ENCODE measurements at regions not wholly inside any gene's neighbourhood (a gene's known extent, or its start where the extent isn't known, plus 50 kb on each side); places are given as distances from the start of the nearest gene placed in this dataset.
"Not testable (repeated sequence)": the region's sequence is repeated elsewhere in the genome, so short reads cannot be mapped to it uniquely, and the experiment has no call there.

DNA sequence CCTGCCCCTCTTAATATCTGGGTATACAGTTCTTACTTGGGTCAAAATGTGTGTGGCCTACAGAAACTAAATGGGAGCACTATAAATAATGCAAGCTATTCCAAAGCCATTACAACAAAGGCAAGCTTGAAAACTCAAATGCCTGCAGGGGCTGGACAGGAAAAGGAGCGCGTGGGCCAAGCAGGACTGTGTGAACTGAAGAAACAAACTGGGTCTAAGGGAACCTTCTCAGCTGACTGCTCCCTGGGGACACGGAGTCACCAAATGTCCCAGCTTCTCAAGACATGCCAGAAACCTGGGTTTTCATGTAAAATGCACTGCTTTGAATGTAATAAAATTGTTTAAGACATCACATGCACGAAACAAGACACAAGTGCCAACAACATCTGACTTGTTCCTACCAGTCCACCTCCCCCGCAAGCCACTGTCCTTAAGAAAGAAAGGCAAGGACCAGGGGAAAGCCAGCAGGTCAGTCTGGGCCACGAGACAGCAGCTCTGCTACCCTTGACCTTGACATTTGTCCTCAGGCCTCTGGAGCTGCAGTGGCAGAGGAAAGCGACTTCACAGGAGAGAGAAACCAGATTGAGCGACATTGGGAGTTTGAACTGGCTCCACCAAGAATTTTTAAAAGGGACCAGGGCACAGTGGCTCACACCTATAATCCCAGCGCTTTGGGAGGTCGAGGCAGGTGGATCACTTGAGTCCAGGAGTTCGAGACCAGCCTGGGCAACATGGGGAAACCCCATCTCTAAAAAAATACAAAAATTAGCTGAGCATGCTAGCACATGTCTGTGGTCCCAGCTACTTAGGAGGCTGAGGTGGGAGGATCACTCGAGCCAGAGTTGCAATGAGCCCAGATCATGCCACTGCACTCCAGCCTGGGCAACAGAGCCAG is 89.7 kb upstream of the SH3BP4 start:
- no peak overlapping the region for H3K4me3 ChIP-seq (ENCODE audit: low read length in 2 of 2)
- H3K27me3 ChIP-seq (ENCODE audit: control insufficient read depth in 1 of 2, insufficient read depth in 2 of 2, low read length in 2 of 2): no peaks in the 10 kb centered on the region
- no peak overlapping the region for H3K27ac ChIP-seq (ENCODE audit: low read length)
- no peaks in the 10 kb centered on the region for H3K9me3 ChIP-seq (ENCODE audit: control insufficient read depth in 2 of 2, low read length in 2 of 2)
- peaks cover 3% of the 10 kb centered on the region for H3K4me1 ChIP-seq (ENCODE audit: control insufficient read depth, insufficient read depth, low read length)
- H3K36me3 ChIP-seq (ENCODE audit: control insufficient read depth in 2 of 2, insufficient read depth in 2 of 2, low read length in 2 of 2): no peaks in the 10 kb centered on the region
- no peak overlapping the region for H3K9ac ChIP-seq (ENCODE audit: low read length in 2 of 2)

DNA sequence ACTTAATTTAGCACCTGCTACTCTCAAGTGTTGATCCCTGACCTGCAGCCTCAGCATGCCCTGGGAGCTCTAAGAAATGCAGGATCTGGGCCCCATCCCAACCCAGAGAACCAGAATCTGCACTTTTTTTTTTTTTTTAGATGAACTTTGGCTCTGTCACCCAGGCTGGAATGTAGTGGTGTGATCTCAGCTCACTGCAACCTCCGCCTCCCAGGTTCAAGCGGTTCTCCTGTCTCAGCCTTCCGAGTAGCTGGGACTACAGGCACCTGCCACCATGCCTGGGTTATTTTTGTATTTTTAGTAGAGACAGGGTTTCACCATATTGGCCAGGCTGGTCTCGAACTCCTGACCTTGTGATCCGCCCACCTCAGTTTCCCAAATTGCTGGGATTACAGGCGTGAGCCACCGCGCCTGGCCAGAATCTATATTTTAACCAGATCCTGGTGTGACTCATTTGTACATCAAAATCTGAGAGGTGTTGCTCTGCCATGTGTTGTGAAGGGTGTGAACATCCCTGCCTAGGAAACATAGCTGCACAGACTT is 92.4 kb upstream of the SH3BP4 start:
- H3K9me3 ChIP-seq (ENCODE audit: control insufficient read depth in 2 of 2, low read length in 2 of 2); H3K9ac ChIP-seq (ENCODE audit: low read length in 2 of 2); H3K4me1 ChIP-seq (ENCODE audit: control insufficient read depth, insufficient read depth, low read length); H3K4me3 ChIP-seq (ENCODE audit: low read length in 2 of 2); H3K27ac ChIP-seq (ENCODE audit: low read length); H3K36me3 ChIP-seq (ENCODE audit: control insufficient read depth in 2 of 2, insufficient read depth in 2 of 2, low read length in 2 of 2); H3K27me3 ChIP-seq (ENCODE audit: control insufficient read depth in 1 of 2, insufficient read depth in 2 of 2, low read length in 2 of 2): not testable (repeated sequence)

GRCh38 chr2:234858790-234859329 is 93.0 kb upstream of the SH3BP4 start:
- Histone ChIP-seq H3K9me3 (ENCODE audit: control insufficient read depth in 2 of 2, low read length in 2 of 2) (peaks cover 0 to 3% of the 10 kb centered on the region in 2 donors), H3K36me3 (ENCODE audit: control insufficient read depth in 2 of 2, insufficient read depth in 2 of 2, low read length in 2 of 2) (no peaks in the 10 kb centered on the region), H3K4me1 (ENCODE audit: control insufficient read depth, insufficient read depth, low read length) (peaks cover 3% of the 10 kb centered on the region), H3K4me3 (ENCODE audit: low read length in 2 of 2) (no peak overlapping the region), H3K9ac (ENCODE audit: low read length in 2 of 2) (no peak overlapping the region), H3K27me3 (ENCODE audit: control insufficient read depth in 1 of 2, insufficient read depth in 2 of 2, low read length in 2 of 2) (no peaks in the 10 kb centered on the region), H3K27ac (ENCODE audit: low read length) (no peak overlapping the region)

- H3K9me3 ChIP-seq (ENCODE audit: control insufficient read depth in 2 of 2, low read length in 2 of 2): peaks cover 0 to 3% of the 10 kb centered on the region in 2 donors
- no peaks in the 10 kb centered on the region for H3K36me3 ChIP-seq (ENCODE audit: control insufficient read depth in 2 of 2, insufficient read depth in 2 of 2, low read length in 2 of 2)
- peaks cover 1% of the 10 kb centered on the region for H3K4me1 ChIP-seq (ENCODE audit: control insufficient read depth, insufficient read depth, low read length)
- H3K27ac ChIP-seq (ENCODE audit: low read length): no peak overlapping the region
- H3K9ac ChIP-seq (ENCODE audit: low read length in 2 of 2): no peak overlapping the region
- no peaks in the 10 kb centered on the region for H3K27me3 ChIP-seq (ENCODE audit: control insufficient read depth in 1 of 2, insufficient read depth in 2 of 2, low read length in 2 of 2)
- H3K4me3 ChIP-seq (ENCODE audit: low read length in 2 of 2): no peak overlapping the region
Observed at GRCh38 chr2:234858145-234858544, 93.7 kb upstream of the SH3BP4 start.

DNA sequence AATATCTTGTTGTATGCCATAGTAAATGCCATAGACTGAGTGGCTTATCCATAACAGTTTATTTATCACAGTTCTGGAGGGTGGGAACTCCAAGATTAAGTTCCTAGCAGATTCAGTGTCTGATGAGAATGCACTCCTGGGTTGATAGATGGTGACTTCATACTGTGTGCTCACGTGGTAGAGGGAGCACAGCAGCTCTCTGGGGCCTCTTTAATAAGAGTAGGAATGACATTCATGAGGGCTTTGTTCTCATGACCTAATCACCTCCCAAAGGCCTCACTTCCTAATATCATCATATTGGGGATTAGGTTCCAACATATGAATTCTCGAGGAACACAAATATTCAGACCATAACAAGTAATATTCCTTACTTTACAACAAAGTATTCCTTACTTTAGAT is 98.1 kb upstream of the SH3BP4 start:
- no peaks in the 10 kb centered on the region for H3K4me1 ChIP-seq (ENCODE audit: control insufficient read depth, insufficient read depth, low read length)
- no peaks in the 10 kb centered on the region for H3K27me3 ChIP-seq (ENCODE audit: control insufficient read depth in 1 of 2, insufficient read depth in 2 of 2, low read length in 2 of 2)
- no peak overlapping the region for H3K27ac ChIP-seq (ENCODE audit: low read length)
- no peak overlapping the region for H3K9ac ChIP-seq (ENCODE audit: low read length in 2 of 2)
- H3K9me3 ChIP-seq (ENCODE audit: control insufficient read depth in 2 of 2, low read length in 2 of 2): peaks cover 0 to 3% of the 10 kb centered on the region in 2 donors
- no peak overlapping the region for H3K4me3 ChIP-seq (ENCODE audit: low read length in 2 of 2)
- H3K36me3 ChIP-seq (ENCODE audit: control insufficient read depth in 2 of 2, insufficient read depth in 2 of 2, low read length in 2 of 2): no peaks in the 10 kb centered on the region

DNA sequence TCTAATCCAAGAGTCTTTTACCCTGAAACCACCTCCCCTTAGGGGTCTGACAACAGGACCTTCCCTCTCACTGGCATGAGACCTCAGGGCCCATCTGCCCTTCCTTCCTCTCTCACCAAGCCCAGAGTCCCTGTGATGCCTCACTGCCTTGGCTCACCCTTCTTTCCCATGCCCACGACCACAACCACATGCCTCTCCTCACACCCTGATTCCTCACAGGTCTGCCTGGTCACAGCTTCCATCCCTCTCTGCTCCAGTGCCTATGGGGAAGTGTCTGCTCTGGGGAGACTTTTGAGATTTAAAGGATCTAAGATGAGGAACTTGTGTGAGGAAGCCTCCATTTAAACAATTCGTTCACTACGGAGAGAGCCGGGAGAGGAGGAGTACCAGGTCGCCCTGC is 98.9 kb upstream of the SH3BP4 start:
- H3K9me3 ChIP-seq (ENCODE audit: control insufficient read depth in 2 of 2, low read length in 2 of 2): peaks cover 0 to 3% of the 10 kb centered on the region in 2 donors
- no peaks in the 10 kb centered on the region for H3K4me1 ChIP-seq (ENCODE audit: control insufficient read depth, insufficient read depth, low read length)
- no peak overlapping the region for H3K4me3 ChIP-seq (ENCODE audit: low read length in 2 of 2)
- H3K9ac ChIP-seq (ENCODE audit: low read length in 2 of 2): no peak overlapping the region
- no peaks in the 10 kb centered on the region for H3K36me3 ChIP-seq (ENCODE audit: control insufficient read depth in 2 of 2, insufficient read depth in 2 of 2, low read length in 2 of 2)
- H3K27ac ChIP-seq (ENCODE audit: low read length): no peak overlapping the region
- H3K27me3 ChIP-seq (ENCODE audit: control insufficient read depth in 1 of 2, insufficient read depth in 2 of 2, low read length in 2 of 2): no peaks in the 10 kb centered on the region

DNA sequence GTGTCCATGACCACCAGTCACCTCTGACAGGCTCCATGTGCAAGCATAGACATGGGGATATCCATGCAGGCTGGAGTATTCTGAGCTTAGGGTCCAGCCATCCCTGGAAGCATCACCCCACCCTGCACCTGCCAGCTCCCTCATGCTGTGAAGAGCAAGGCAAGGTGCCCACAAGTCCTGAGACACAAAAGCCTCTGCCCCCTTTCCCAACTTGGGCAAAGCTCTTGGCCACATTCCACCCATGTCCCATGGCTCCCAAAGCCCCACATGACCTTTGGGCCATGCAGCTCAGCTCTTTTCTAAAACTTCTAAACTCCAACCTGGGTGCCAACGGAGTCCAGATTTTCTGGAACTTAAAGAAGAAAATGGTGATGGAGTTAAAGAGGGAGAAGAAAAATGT is 99.8 kb upstream of the SH3BP4 start:
- Histone ChIP-seq H3K9ac (ENCODE audit: low read length in 2 of 2) (no peak overlapping the region), H3K9me3 (ENCODE audit: control insufficient read depth in 2 of 2, low read length in 2 of 2) (peaks cover 0 to 3% of the 10 kb centered on the region in 2 donors), H3K27me3 (ENCODE audit: control insufficient read depth in 1 of 2, insufficient read depth in 2 of 2, low read length in 2 of 2) (no peaks in the 10 kb centered on the region), H3K27ac (ENCODE audit: low read length) (no peak overlapping the region), H3K36me3 (ENCODE audit: control insufficient read depth in 2 of 2, insufficient read depth in 2 of 2, low read length in 2 of 2) (no peaks in the 10 kb centered on the region), H3K4me3 (ENCODE audit: low read length in 2 of 2) (no peak overlapping the region), H3K4me1 (ENCODE audit: control insufficient read depth, insufficient read depth, low read length) (no peaks in the 10 kb centered on the region)

- no peak overlapping the region for H3K9ac ChIP-seq (ENCODE audit: low read length in 2 of 2)
- no peak overlapping the region for H3K27ac ChIP-seq (ENCODE audit: low read length)
- no peaks in the 10 kb centered on the region for H3K4me1 ChIP-seq (ENCODE audit: control insufficient read depth, insufficient read depth, low read length)
- peaks cover 0 to 3% of the 10 kb centered on the region in 2 donors for H3K9me3 ChIP-seq (ENCODE audit: control insufficient read depth in 2 of 2, low read length in 2 of 2)
- H3K27me3 ChIP-seq (ENCODE audit: control insufficient read depth in 1 of 2, insufficient read depth in 2 of 2, low read length in 2 of 2): no peaks in the 10 kb centered on the region
- H3K4me3 ChIP-seq (ENCODE audit: low read length in 2 of 2): no peak overlapping the region
- H3K36me3 ChIP-seq (ENCODE audit: control insufficient read depth in 2 of 2, insufficient read depth in 2 of 2, low read length in 2 of 2): no peaks in the 10 kb centered on the region
Observed at GRCh38 chr2:234851451-234851850, 100.4 kb upstream of the SH3BP4 start.

GRCh38 chr2:234850818-234851217 is 101.0 kb upstream of the SH3BP4 start:
- Histone ChIP-seq H3K4me3 (ENCODE audit: low read length in 2 of 2) (no peak overlapping the region), H3K9me3 (ENCODE audit: control insufficient read depth in 2 of 2, low read length in 2 of 2) (peaks cover 0 to 3% of the 10 kb centered on the region in 2 donors), H3K9ac (ENCODE audit: low read length in 2 of 2) (no peak overlapping the region), H3K4me1 (ENCODE audit: control insufficient read depth, insufficient read depth, low read length) (no peaks in the 10 kb centered on the region), H3K27ac (ENCODE audit: low read length) (no peak overlapping the region), H3K36me3 (ENCODE audit: control insufficient read depth in 2 of 2, insufficient read depth in 2 of 2, low read length in 2 of 2) (no peaks in the 10 kb centered on the region), H3K27me3 (ENCODE audit: control insufficient read depth in 1 of 2, insufficient read depth in 2 of 2, low read length in 2 of 2) (no peaks in the 10 kb centered on the region)

GRCh38 chr2:234849678-234850077 is 102.1 kb upstream of the SH3BP4 start:
- Histone ChIP-seq H3K9me3 (ENCODE audit: control insufficient read depth in 2 of 2, low read length in 2 of 2) (no peaks in the 10 kb centered on the region), H3K36me3 (ENCODE audit: control insufficient read depth in 2 of 2, insufficient read depth in 2 of 2, low read length in 2 of 2) (no peaks in the 10 kb centered on the region), H3K4me1 (ENCODE audit: control insufficient read depth, insufficient read depth, low read length) (no peaks in the 10 kb centered on the region), H3K27me3 (ENCODE audit: control insufficient read depth in 1 of 2, insufficient read depth in 2 of 2, low read length in 2 of 2) (no peaks in the 10 kb centered on the region), H3K4me3 (ENCODE audit: low read length in 2 of 2) (no peak overlapping the region), H3K9ac (ENCODE audit: low read length in 2 of 2) (no peak overlapping the region), H3K27ac (ENCODE audit: low read length) (no peak overlapping the region)

DNA sequence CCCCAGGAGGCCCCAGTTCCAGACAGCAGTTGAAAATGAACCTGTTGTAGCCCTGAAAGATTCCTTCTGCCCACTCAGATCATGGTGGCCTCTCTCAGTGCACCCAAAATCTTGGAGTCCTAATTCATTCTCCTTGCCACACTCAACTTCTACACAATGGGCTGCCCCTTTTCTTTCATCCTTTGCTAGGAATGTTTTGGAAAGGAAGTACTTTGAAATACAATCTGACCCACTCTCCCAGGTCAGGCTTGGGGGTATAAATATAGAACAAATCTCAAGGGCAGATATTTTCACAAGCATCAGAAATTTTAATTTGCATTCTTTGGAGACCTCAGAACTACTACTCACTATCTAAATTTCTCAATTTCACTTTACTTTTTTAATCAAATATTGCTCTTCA is 103.2 kb upstream of the SH3BP4 start:
- Histone ChIP-seq H3K27me3 (ENCODE audit: control insufficient read depth in 1 of 2, insufficient read depth in 2 of 2, low read length in 2 of 2) (no peaks in the 10 kb centered on the region), H3K36me3 (ENCODE audit: control insufficient read depth in 2 of 2, insufficient read depth in 2 of 2, low read length in 2 of 2) (no peaks in the 10 kb centered on the region), H3K9ac (ENCODE audit: low read length in 2 of 2) (no peak overlapping the region), H3K4me3 (ENCODE audit: low read length in 2 of 2) (no peak overlapping the region), H3K27ac (ENCODE audit: low read length) (no peak overlapping the region), H3K4me1 (ENCODE audit: control insufficient read depth, insufficient read depth, low read length) (no peaks in the 10 kb centered on the region), H3K9me3 (ENCODE audit: control insufficient read depth in 2 of 2, low read length in 2 of 2) (no peaks in the 10 kb centered on the region)

Data from stomach smooth muscle (tissue), 2 donors.